ENCODE measurements at regions not wholly inside any gene's neighbourhood (a gene's known extent, or its start where the extent isn't known, plus 50 kb on each side); places are given as distances from the start of the nearest gene placed in this dataset.
"Not testable (repeated sequence)": the region's sequence is repeated elsewhere in the genome, so short reads cannot be mapped to it uniquely, and the experiment has no call there.

DNA sequence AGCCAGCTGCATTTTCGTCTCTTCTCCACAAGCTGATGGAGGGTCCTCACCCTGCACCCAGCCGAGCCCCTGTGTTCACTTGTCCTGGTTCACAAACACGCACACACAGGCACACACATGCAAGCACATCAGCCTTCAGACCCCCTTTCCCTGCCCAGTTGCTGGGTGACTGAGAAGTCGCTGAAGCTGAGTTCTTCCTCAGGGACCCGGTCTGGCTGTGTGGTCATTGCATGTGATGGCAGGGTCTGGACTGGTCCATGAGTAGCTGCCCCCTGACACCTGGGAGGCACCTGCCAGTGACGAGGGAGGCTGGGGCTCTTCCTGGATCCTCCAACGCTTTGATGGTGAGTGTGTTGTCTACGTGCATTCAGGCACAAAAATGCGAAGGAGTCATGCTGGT, 546.1 kb upstream of the SALL3 start:
- TF ChIP-seq, protein P1, sequence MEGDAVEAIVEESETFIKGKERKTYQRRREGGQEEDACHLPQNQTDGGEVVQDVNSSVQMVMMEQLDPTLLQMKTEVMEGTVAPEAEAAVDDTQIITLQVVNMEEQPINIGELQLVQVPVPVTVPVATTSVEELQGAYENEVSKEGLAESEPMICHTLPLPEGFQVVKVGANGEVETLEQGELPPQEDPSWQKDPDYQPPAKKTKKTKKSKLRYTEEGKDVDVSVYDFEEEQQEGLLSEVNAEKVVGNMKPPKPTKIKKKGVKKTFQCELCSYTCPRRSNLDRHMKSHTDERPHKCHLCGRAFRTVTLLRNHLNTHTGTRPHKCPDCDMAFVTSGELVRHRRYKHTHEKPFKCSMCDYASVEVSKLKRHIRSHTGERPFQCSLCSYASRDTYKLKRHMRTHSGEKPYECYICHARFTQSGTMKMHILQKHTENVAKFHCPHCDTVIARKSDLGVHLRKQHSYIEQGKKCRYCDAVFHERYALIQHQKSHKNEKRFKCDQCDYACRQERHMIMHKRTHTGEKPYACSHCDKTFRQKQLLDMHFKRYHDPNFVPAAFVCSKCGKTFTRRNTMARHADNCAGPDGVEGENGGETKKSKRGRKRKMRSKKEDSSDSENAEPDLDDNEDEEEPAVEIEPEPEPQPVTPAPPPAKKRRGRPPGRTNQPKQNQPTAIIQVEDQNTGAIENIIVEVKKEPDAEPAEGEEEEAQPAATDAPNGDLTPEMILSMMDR (IDR thresholded peaks at IDR 0.05; ENCODE audit: control extremely low read depth, extremely low read depth, low read depth, missing control alignments) = no peak
- CTCF ChIA-PET = no interaction called here
- POLR2A ChIA-PET = no interaction called here
- DNase-seq (ENCODE audit: extremely low spot score) = no peak

GRCh38 chr18:78436110-78436509, 543.5 kb upstream of the SALL3 start:
- ChIA-PET CTCF (no interaction called here), POLR2A (no interaction called here)
- TF ChIP-seq, protein P1 (IDR thresholded peaks at IDR 0.05; ENCODE audit: control extremely low read depth, extremely low read depth, low read depth, missing control alignments) = no peak
- DNase-seq (ENCODE audit: extremely low spot score) = no peak

- DNase-seq (ENCODE audit: extremely low spot score); POLR2A ChIA-PET; CTCF ChIA-PET: not testable (repeated sequence)
These were observed 541.4 kb upstream of the SALL3 start for GRCh38 chr18:78438235-78438634.

- CTCF ChIA-PET = no interaction called here
- TF ChIP-seq, protein P1 (IDR thresholded peaks at IDR 0.05; ENCODE audit: control extremely low read depth, extremely low read depth, low read depth, missing control alignments) = no peak
- DNase-seq (ENCODE audit: extremely low spot score) = no peak
- POLR2A ChIA-PET = no interaction called here
These were observed 533.7 kb upstream of the SALL3 start for GRCh38 chr18:78445880-78446279.

DNA sequence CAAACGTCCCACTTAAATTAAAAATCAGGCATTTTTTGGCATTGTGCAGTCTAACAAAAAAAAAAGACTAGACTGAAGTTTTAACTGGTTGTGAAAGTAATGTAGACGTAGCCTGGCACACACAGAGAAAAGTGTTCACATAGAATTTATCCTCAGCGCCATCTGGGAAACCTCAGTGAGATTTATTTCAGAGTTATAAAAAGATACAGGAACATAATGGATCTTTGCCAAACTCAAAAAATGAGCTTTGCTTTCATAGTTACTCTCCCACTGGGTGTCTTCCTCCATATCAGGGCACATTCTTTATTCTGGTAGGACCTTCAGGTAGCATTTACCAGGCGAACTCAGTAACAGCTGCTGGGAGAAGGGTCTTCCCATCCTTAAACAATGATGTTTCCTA, 532.4 kb upstream of the SALL3 start:
- POLR2A ChIA-PET = no interaction called here
- CTCF ChIA-PET = no interaction called here
- DNase-seq (ENCODE audit: extremely low spot score) = no peak
- TF ChIP-seq, protein P1 (IDR thresholded peaks at IDR 0.05; ENCODE audit: control extremely low read depth, extremely low read depth, low read depth, missing control alignments) = no peak

GRCh38 chr18:78448106-78448505, 531.5 kb upstream of the SALL3 start:
- ChIA-PET POLR2A (no interaction called here), CTCF (no interaction called here)
- DNase-seq (ENCODE audit: extremely low spot score) = no peak
- TF ChIP-seq, protein P1 (IDR thresholded peaks at IDR 0.05; ENCODE audit: control extremely low read depth, extremely low read depth, low read depth, missing control alignments) = no peak

- TF ChIP-seq, protein P1 (IDR thresholded peaks at IDR 0.05; ENCODE audit: control extremely low read depth, extremely low read depth, low read depth, missing control alignments) = no peak
- POLR2A ChIA-PET = no interaction called here
- DNase-seq (ENCODE audit: extremely low spot score) = no peak
- CTCF ChIA-PET = no interaction called here
These were observed 531.0 kb upstream of the SALL3 start for GRCh38 chr18:78448591-78448990.

All from GM10248 (cell line).